ENCODE measurements at regions not wholly inside any gene's neighbourhood (a gene's known extent, or its start where the extent isn't known, plus 50 kb on each side); places are given as distances from the start of the nearest gene placed in this dataset.

- H3K4me3 Mint-ChIP-seq: no peak overlapping the region
- H3K27me3 Mint-ChIP-seq: no peaks in the 10 kb centered on the region
- no peak for ATAC-seq
- H3K36me3 Mint-ChIP-seq: no peaks in the 10 kb centered on the region
- no peaks in the 10 kb centered on the region for H3K4me1 Mint-ChIP-seq
- no peak overlapping the region for H3K27ac Mint-ChIP-seq
- CTCF ChIA-PET: no interaction called here
- no peaks in the 10 kb centered on the region for H3K9me3 Mint-ChIP-seq (ENCODE audit: low read depth)
- no peak for DNase-seq
These were observed 619.8 kb downstream of the TBL1XR1 start for GRCh38 chr3:176577447-176577846.

GRCh38 chr3:176574786-176575185 is 622.5 kb downstream of the TBL1XR1 start:
- no peaks in the 10 kb centered on the region for H3K27me3 Mint-ChIP-seq
- CTCF ChIA-PET: no interaction called here

GRCh38 chr3:176571926-176572325 is 625.4 kb downstream of the TBL1XR1 start:
- CTCF ChIA-PET: no interaction called here
- no peaks in the 10 kb centered on the region for H3K36me3 Mint-ChIP-seq
- no peak overlapping the region for H3K4me3 Mint-ChIP-seq
- H3K4me1 Mint-ChIP-seq: no peaks in the 10 kb centered on the region
- H3K9me3 Mint-ChIP-seq (ENCODE audit: low read depth): no peaks in the 10 kb centered on the region
- DNase-seq (no peak), ATAC-seq (no peak)
- no peak overlapping the region for H3K27ac Mint-ChIP-seq
- H3K27me3 Mint-ChIP-seq: no peaks in the 10 kb centered on the region

More at GRCh38 chr3:176574786-176575185, 622.5 kb downstream of the TBL1XR1 start:
- no peak overlapping the region for H3K27ac Mint-ChIP-seq
- H3K9me3 Mint-ChIP-seq (ENCODE audit: low read depth): no peaks in the 10 kb centered on the region
- no peak overlapping the region for H3K4me3 Mint-ChIP-seq
- H3K36me3 Mint-ChIP-seq: no peaks in the 10 kb centered on the region
- no peak for ATAC-seq
- H3K4me1 Mint-ChIP-seq: no peaks in the 10 kb centered on the region
- DNase-seq: no peak

- H3K4me1 Mint-ChIP-seq: no peaks in the 10 kb centered on the region
- CTCF ChIA-PET: no interaction called here
- DNase-seq: no peak
- H3K27me3 Mint-ChIP-seq: no peaks in the 10 kb centered on the region
- H3K9me3 Mint-ChIP-seq (ENCODE audit: low read depth): no peaks in the 10 kb centered on the region
- no peak overlapping the region for H3K27ac Mint-ChIP-seq
- no peak for ATAC-seq
- H3K4me3 Mint-ChIP-seq: no peak overlapping the region
- H3K36me3 Mint-ChIP-seq: no peaks in the 10 kb centered on the region
These were observed 626.3 kb downstream of the TBL1XR1 start for GRCh38 chr3:176570992-176571391.

DNA sequence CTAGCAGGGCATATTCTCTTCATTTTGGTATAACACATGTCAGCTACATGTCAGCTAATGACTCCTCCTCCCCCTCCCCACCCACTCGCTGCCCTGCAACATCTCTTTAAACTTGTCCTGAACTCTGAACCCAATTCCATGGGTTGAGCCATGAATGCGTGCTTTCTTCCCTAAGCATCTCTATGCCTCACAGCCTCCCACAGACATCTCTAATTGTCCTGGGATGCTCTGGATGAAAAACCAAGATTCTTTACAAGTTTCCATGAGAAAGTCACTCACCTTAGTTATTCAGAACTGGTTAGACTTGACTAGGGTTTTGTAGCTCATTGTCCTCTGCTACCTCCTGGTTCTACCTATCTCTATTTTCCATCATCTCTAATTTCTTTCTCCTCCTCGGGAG is 629.1 kb downstream of the TBL1XR1 start:
- CTCF ChIA-PET: no interaction called here
- no peak overlapping the region for H3K27ac Mint-ChIP-seq
- H3K36me3 Mint-ChIP-seq: no peaks in the 10 kb centered on the region
- no peak overlapping the region for H3K4me3 Mint-ChIP-seq
- ATAC-seq: no peak
- DNase-seq: no peak
- no peaks in the 10 kb centered on the region for H3K27me3 Mint-ChIP-seq
- H3K4me1 Mint-ChIP-seq: no peaks in the 10 kb centered on the region
- H3K9me3 Mint-ChIP-seq (ENCODE audit: low read depth): peaks cover 3% of the 10 kb centered on the region

- no peaks in the 10 kb centered on the region for H3K4me1 Mint-ChIP-seq
- no peak for DNase-seq
- no peaks in the 10 kb centered on the region for H3K27me3 Mint-ChIP-seq
- H3K36me3 Mint-ChIP-seq: no peaks in the 10 kb centered on the region
- peaks cover 3% of the 10 kb centered on the region for H3K9me3 Mint-ChIP-seq (ENCODE audit: low read depth)
- no peak for ATAC-seq
- CTCF ChIA-PET: no interaction called here
- no peak overlapping the region for H3K4me3 Mint-ChIP-seq
- H3K27ac Mint-ChIP-seq: no peak overlapping the region
These were observed 630.5 kb downstream of the TBL1XR1 start for GRCh38 chr3:176566757-176567156.

GRCh38 chr3:176562331-176562730 is 635.0 kb downstream of the TBL1XR1 start:
- Mint-ChIP-seq H3K9me3 (ENCODE audit: low read depth) (peaks cover 3% of the 10 kb centered on the region), H3K27me3 (no peaks in the 10 kb centered on the region), H3K27ac (no peak overlapping the region), H3K4me3 (no peak overlapping the region), H3K4me1 (no peaks in the 10 kb centered on the region), H3K36me3 (no peaks in the 10 kb centered on the region)
- DNase-seq (no peak), ATAC-seq (no peak)
- CTCF ChIA-PET: no interaction called here

- no peaks in the 10 kb centered on the region for H3K27me3 Mint-ChIP-seq
- peaks cover 3% of the 10 kb centered on the region for H3K9me3 Mint-ChIP-seq (ENCODE audit: low read depth)
- no peaks in the 10 kb centered on the region for H3K4me1 Mint-ChIP-seq
- DNase-seq (no peak), ATAC-seq (no peak)
- CTCF ChIA-PET: no interaction called here
- no peaks in the 10 kb centered on the region for H3K36me3 Mint-ChIP-seq
- H3K4me3 Mint-ChIP-seq: no peak overlapping the region
- H3K27ac Mint-ChIP-seq: no peak overlapping the region
These were observed 635.5 kb downstream of the TBL1XR1 start for GRCh38 chr3:176561826-176562225.

DNA sequence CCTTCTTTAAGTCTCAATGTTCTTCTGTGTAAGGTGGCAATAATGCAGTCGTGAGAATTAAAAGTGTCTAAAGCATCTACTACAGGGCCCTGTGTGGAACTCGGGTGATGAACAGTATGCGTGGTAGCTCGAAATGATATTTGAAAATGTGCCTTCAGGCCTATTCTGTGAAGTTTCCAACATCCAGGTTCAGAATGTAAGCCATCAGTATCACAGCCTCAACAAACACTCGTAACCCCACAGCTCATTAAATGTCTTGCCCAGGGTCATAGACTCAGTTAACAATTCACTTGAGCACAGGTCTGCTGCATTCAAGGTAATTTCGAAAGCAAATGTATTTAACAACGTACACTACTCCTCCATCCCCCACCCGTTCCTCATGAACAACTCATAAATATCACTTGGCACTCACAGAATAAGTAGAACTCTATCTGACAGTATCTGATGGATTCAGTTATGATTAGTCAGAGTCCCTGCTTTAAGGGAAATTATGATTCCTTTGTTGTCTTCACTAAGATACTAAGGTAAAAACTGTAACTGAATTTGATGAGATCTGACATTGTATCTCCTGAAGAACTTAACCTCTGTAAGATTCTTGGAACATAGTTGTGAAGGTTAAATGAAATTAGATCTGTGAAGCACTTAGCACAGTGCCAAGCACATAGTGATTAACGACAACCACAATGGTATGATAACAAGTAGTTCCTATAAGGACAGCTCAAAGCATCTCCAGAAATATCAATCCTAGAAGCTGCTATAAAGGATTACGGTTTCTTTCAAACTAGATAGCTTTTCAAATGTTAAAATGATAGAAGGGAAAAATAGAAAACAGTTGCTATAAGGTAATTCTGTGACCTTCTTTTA is 642.3 kb downstream of the TBL1XR1 start:
- CTCF ChIA-PET: no interaction called here
- Mint-ChIP-seq H3K9me3 (ENCODE audit: low read depth) (no peaks in the 10 kb centered on the region), H3K36me3 (no peaks in the 10 kb centered on the region), H3K4me3 (no peak overlapping the region), H3K27ac (no peak overlapping the region), H3K4me1 (no peaks in the 10 kb centered on the region), H3K27me3 (no peaks in the 10 kb centered on the region)
- DNase-seq (no peak), ATAC-seq (no peak)

DNA sequence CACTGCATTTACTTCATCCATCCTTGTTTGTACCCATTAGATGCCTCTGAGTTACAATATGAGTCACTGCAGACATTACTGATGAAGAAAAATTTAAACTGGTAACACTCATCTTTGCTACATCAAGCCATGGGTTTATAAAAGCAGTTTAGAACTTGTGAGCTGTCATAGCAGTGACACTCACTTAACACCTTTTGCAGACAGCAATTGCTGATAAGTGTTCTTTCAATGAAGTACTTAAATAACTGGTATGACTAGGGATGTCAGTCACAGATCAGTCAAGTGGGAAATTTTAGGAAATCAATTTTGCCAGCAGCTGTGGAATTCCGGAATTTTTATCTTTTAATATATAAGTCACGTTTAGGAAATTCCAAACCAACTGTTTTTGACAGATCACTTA is 643.0 kb downstream of the TBL1XR1 start:
- Mint-ChIP-seq H3K36me3 (no peaks in the 10 kb centered on the region), H3K27me3 (no peaks in the 10 kb centered on the region), H3K4me1 (no peaks in the 10 kb centered on the region), H3K27ac (no peak overlapping the region), H3K9me3 (ENCODE audit: low read depth) (no peaks in the 10 kb centered on the region), H3K4me3 (no peak overlapping the region)
- CTCF ChIA-PET: no interaction called here
- ATAC-seq (no peak), DNase-seq (no peak)

GRCh38 chr3:176526942-176527341 is 670.3 kb downstream of the TBL1XR1 start:
- Mint-ChIP-seq H3K27me3 (no peaks in the 10 kb centered on the region), H3K9me3 (ENCODE audit: low read depth) (peaks cover 10% of the 10 kb centered on the region), H3K4me3 (no peak overlapping the region), H3K4me1 (no peaks in the 10 kb centered on the region), H3K27ac (no peak overlapping the region), H3K36me3 (no peaks in the 10 kb centered on the region)
- DNase-seq (no peak), ATAC-seq (no peak)
- CTCF ChIA-PET: interaction anchor here (0.9 kb wide), 1 partner anchor 10 kb away, joined by 3 read pairs; no protein-coding TSS in a partner anchor

- H3K4me1 Mint-ChIP-seq: no peaks in the 10 kb centered on the region
- no peaks in the 10 kb centered on the region for H3K27me3 Mint-ChIP-seq
- CTCF ChIA-PET: interaction anchor here (0.9 kb wide), 1 partner anchor 10 kb away, joined by 3 read pairs; no protein-coding TSS in a partner anchor
- no peaks in the 10 kb centered on the region for H3K36me3 Mint-ChIP-seq
- ATAC-seq (no peak), DNase-seq (no peak)
- peaks cover 10% of the 10 kb centered on the region for H3K9me3 Mint-ChIP-seq (ENCODE audit: low read depth)
- H3K27ac Mint-ChIP-seq: no peak overlapping the region
- no peak overlapping the region for H3K4me3 Mint-ChIP-seq
These were observed 671.1 kb downstream of the TBL1XR1 start for GRCh38 chr3:176526225-176526624.

- no peak overlapping the region for H3K27ac Mint-ChIP-seq
- H3K9me3 Mint-ChIP-seq (ENCODE audit: low read depth): peaks cover 5% of the 10 kb centered on the region
- H3K4me1 Mint-ChIP-seq: no peaks in the 10 kb centered on the region
- ATAC-seq (no peak), DNase-seq (no peak)
- H3K4me3 Mint-ChIP-seq: no peak overlapping the region
- no peaks in the 10 kb centered on the region for H3K36me3 Mint-ChIP-seq
- CTCF ChIA-PET: no interaction called here
- H3K27me3 Mint-ChIP-seq: no peaks in the 10 kb centered on the region
These were observed 674.2 kb downstream of the TBL1XR1 start for GRCh38 chr3:176523114-176523513.

DNA sequence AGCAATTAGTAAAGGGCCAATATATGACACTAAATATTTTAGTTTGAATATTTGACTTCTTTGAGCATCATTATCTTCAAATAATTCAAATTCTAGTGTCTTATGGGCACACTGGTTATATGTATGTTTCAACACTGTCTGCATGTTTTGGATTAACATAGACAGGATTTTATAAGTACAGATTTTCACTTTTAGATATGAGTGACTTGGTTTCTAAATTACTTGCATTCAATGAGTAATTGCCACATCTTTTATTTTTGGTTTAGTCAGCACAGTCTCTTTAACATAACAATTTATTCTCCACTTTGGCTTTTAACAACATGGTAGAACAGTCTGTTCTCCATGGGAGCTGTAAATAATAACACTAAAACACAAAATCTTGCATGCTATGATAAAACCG is 674.8 kb downstream of the TBL1XR1 start:
- CTCF ChIA-PET: no interaction called here
- ATAC-seq: no peak
- H3K4me3 Mint-ChIP-seq: no peak overlapping the region
- DNase-seq: no peak
- H3K9me3 Mint-ChIP-seq (ENCODE audit: low read depth): peaks cover 5% of the 10 kb centered on the region
- no peaks in the 10 kb centered on the region for H3K27me3 Mint-ChIP-seq
- H3K27ac Mint-ChIP-seq: no peak overlapping the region
- no peaks in the 10 kb centered on the region for H3K4me1 Mint-ChIP-seq
- no peaks in the 10 kb centered on the region for H3K36me3 Mint-ChIP-seq
